ENCODE measurements at regions not wholly inside any gene's neighbourhood (a gene's known extent, or its start where the extent isn't known, plus 50 kb on each side); places are given as distances from the start of the nearest gene placed in this dataset.

DNA sequence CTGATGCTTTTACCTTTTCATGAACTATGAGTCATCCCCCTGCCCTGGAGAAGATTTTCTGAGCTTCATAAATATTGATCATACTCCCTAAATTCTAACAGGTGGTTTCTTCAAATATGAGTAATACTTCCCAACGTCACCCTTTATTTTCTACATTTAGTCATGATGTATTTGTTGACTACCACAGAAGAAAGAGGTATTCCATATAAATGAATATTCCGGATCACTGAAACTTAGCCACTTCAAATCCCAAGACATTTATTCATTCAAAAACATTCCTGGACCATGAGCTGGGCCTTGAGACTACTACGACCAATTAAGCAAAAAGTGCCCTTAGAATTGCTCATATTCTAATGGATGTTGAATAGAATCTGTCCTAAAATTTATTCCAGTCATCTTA, 395.8 kb upstream of the NPVF start:
- TF ChIP-seq POLR2A (IDR thresholded peaks at IDR 0.05; ENCODE audit: low read depth, low read length): no peak
- TF ChIP-seq POLR2AphosphoS5 (IDR thresholded peaks at IDR 0.05; ENCODE audit: low read depth, low read length): no peak
